CD4-positive, alpha-beta T cell treated with Interleukin-2 at 100 ng/mL for 4 hours (primary cell): ENCODE measurements at regions not wholly inside any gene's neighbourhood (a gene's known extent, or its start where the extent isn't known, plus 50 kb on each side); places are given as distances from the start of the nearest gene placed in this dataset.

ENCODE experiments used
- DNase-seq: peaks from one replicate; pipeline ENCODE4 v3.0.0-alpha.2; 2020; ENCODE audit warnings: low spot score

DNA sequence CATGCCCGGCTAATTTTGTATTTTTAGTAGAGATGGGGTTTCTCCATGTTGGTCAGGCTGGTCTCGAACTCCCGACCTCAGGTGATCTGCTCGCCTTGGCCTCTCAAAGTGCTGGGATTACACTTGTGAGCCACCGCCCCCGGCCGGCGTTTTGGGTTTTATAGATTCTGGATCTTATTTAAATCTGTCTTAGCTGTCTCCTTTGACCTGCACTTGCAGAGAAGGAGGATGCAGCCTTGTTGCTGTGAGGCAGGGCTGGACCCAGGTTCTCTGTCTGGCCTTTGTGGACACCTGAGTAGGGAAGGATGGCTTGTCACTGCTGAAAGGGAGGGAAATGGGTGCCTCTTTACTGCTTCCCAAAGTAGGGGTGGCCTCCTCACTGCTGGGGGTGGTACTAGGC is 83.0 kb upstream of the HS6ST1 start:
- no peak for DNase-seq

DNA sequence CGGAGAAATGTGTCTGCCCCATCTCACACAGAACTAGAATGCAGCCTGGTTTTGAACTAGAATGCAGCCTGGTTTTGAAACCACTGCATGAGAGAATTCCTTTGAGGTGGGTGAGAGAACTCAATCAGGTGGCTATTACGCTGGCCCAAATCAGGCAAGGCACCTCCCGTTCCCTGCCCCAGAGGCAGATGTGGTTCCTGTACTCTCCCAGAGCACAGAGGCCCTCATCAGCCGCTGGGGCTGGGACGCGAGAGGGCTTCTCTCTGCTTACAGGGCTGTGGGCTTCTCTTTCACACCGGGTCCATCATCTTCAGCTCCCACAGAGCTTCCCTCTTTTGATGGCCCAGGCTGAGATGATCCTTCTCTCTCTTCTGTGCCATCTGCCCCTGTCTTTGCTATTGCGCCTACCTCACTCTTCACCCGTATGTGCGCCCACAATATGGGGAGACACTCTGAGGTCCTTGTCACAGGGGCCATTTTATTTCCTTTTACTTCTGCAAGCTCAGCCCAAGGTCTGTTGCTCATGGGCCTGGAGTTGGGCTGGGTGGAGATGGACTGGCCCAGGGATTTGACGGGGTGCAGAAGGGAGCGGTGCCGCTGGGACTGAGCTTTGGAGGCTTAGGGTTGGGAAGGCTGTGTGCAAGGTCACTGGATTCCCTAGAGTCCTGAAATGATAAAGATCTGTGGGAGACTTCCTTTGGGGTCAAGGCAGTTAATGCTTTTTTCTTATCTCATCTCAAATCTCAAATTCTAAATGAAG is 84.4 kb upstream of the HS6ST1 start:
- no peak for DNase-seq

DNA sequence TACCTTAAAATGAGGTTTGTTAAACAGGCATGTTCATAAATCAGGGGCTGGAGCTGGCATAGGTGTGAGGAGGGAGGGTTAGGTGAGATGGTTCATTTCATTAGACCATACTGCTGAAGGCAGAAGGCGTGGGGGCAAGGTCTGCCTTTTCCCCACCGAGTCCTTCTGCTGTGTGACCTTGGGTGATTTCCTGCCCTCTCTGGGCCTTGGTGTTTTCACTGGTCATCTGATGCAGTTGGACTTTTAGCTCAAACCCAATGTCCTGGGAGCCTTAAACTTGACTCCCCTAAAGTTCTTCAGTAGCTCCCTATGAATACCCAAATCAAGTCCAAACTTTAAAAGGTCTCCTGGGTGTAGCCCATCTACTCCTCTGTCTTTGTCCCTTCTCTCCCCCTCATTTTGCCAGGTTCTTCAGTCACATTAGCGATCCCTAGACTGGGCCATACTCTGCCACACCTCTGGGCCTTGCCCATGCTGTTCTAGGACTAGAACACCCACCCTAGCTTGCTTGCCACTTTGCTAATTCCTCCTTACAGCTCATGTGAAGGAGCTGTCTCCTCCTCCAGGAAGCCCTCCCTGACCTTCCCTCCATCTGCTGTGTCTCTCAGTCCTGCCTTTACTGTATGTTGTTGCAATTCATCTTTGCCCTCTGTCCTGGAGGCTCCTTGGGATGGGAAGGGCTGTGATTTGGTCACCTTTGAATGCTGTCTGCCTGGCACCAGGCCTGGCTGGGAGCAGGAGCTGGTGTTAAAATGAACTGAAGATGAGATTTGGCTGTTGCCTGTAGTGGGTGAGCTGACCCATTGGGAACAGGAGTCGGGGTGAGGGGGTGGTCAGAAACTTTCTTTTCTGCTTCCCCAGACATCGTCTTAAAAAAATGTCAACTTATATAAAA is 85.4 kb upstream of the HS6ST1 start:
- DNase-seq: no peak

GRCh38 chr2:128404709-128405466 is 86.2 kb upstream of the HS6ST1 start:
- no peak for DNase-seq

DNA sequence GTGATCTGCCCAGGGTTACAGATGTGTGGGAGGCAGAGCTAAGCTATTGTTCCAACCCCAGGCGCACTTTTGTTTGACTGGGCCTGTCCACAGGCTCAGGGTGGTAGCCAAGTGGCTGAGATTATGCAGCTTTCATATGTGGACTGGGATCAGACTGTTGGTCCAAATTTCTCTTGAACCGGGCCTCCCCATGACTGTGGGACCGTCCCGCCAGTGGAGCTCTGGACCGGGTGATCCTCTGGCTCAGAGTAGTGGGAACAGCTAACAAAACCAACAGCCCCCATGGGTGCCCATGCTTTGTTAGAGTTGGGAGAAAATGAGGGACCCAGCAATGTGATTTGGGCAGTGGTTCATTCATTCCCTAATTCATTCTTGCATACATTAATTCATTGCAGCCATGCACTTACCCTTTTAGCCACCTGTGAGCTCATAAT is 86.8 kb upstream of the HS6ST1 start:
- DNase-seq: no peak

DNA sequence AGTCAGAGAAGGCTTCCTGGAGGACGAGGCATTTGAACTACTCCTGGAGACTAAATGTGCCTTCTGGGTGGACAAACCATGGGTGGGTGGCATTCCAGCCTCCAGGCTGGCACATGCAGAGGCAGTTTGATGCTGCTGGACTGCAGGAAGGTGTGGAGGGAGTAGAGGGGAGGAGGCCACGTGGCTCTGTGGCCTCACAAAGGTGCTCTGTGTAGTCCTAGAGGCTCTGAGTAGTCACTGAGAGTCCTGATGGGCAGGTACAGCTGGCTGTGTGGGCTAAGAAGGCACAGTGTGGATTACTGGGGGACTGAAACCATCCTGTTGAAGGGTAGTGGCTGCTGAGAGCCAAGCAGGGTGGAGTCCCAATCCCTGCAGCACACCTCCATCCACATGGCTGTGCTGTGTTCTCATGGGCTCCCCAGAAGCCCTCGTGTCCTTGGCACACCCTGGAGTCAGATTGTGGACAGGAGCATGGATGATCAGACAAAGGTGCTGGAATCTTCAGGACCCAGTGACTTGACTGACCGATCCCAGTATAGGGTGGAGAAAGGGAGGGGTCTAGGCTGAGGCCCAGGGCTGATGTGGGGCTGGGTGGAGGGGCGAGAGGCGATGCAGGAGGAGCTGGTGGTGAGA is 87.4 kb upstream of the HS6ST1 start:
- DNase-seq: no peak

DNA sequence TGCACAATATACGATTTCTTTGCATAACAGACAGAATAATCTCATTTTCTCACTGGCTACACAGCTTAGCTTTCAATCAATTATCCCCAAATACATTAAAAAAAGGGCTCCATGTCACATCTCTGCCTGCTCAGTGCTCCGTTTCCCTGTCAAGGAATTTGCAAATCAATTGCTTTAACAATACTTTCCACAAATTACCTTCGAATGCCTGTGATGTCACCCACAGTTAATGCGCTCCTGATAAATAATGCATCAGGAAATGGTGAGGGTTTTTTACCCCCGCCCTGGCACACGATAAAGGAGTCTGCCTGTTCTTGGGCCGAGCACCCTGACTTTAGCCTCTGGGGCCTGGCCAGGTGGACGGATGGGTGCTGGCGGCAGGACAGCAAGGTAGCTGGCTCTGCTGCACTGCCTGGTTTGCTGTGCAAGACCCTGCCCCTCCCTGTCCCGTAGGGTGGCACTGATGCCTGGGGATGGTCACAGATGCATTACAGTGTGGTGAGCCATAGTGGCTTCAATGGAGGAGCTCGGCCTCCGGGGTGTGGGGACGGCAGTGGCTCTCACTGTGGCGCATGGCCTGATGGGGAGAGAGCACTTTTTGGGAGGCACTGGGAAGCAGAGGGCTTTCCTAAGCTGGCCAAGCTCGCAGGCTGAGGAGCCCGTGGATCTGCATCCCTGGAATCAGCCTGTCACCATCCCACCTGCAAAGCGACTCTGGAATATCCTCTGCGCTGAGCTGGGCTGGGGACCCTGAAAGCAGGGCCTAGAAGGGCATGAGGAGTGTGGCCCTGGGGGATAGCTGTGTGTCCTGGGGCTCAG is 88.3 kb upstream of the HS6ST1 start:
- DNase-seq: no peak

DNA sequence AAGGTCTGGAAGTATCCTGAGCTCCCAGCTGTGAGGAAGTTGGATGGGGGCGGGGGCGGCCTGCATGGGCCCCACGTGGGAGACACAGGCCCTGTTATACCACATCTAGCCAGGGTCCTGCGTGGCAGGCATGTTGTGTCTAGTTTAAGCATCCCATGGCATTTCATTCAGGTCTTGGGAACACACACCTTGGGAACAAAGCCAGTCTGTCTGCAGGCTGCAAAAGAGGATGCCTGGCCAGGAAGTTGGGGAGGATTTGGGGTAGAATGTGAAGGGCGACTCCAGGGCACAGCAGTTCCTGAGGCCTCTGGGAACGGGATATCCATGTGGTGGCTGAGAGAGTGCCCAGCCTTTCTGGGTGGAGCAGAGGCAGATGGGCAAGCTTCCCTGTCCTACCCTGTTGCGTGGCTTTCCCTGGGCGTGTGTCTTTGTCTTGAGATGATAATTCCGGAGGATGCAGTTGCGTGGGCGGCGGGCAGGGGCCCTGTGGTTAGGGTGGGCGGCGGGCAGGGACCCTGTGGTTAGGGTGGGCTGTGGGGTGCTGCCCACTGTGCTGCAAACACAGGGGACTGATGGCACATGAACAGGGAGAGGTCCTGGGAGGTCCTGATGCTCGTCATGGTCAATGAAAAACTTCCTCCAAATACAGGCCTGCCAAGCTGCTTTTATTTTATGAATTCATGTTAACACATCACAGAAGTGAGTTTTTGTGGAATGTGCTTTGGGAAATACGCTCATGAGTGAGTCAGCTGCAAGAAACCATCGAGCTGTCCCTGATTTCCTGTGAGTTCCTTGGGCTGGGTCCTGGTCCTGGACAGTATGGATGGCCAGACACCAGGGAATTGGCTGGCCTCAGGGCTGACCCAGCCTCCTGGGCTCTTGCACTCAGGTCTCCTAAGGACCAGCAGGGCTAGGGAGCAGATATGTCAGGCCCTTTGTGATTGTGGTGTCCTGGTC is 90.0 kb upstream of the HS6ST1 start:
- DNase-seq: no peak

- DNase-seq: no peak
These were observed 90.8 kb upstream of the HS6ST1 start for GRCh38 chr2:128409326-128410034.

- DNase-seq: no peak
These were observed 91.5 kb upstream of the HS6ST1 start for GRCh38 chr2:128410035-128410757.

- no peak for DNase-seq
These were observed 92.1 kb upstream of the HS6ST1 start for GRCh38 chr2:128410758-128411215.

GRCh38 chr2:128411431-128411830 is 92.8 kb upstream of the HS6ST1 start:
- DNase-seq: no peak

GRCh38 chr2:128412181-128412871 is 93.7 kb upstream of the HS6ST1 start:
- DNase-seq: no peak

- DNase-seq: no peak
These were observed 94.5 kb upstream of the HS6ST1 start for GRCh38 chr2:128413014-128413717.

- DNase-seq: no peak
These were observed 95.2 kb upstream of the HS6ST1 start for GRCh38 chr2:128413718-128414341.

DNA sequence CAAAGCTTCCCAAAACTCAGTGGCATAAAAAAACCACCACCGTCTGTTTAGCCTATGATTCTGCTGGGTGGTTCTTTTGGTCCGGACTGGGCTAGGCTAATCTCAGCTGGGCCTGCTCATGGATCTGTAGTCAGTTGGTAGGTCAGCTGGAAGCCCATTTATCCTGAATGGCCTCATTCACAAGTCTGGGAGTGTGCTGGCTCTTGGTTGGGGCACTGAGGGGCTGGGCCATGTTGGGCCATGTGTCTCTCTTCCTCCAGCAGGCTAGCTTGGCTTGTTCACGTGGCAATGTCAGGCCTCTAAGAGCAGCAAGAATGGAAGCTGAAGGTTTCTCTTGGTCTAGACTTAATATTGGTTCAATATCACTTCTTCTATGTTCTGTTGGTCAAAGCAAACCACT is 95.7 kb upstream of the HS6ST1 start:
- no peak for DNase-seq
